Epithelial cell of proximal tubule (primary cell): ENCODE measurements at regions not wholly inside any gene's neighbourhood (a gene's known extent, or its start where the extent isn't known, plus 50 kb on each side); places are given as distances from the start of the nearest gene placed in this dataset.

ENCODE experiments used
- DNase-seq: peaks from one replicate; pipeline ENCODE4 v3.0.0-alpha.2; 2011; ENCODE audit warnings: low read depth
- H3K4me3 ChIP-seq: 2 replicates; pipeline ENCODE4 v1.5.1; 2011; ENCODE audit warnings: low read depth, mild to moderate bottlenecking, low read length
- TF ChIP-seq, protein P1 (sequence below): conservative IDR thresholded peaks from 2 replicates; pipeline ENCODE4 v1.5.1; 2012; ENCODE audit warnings: low read depth, mild to moderate bottlenecking, low read length

DNA sequence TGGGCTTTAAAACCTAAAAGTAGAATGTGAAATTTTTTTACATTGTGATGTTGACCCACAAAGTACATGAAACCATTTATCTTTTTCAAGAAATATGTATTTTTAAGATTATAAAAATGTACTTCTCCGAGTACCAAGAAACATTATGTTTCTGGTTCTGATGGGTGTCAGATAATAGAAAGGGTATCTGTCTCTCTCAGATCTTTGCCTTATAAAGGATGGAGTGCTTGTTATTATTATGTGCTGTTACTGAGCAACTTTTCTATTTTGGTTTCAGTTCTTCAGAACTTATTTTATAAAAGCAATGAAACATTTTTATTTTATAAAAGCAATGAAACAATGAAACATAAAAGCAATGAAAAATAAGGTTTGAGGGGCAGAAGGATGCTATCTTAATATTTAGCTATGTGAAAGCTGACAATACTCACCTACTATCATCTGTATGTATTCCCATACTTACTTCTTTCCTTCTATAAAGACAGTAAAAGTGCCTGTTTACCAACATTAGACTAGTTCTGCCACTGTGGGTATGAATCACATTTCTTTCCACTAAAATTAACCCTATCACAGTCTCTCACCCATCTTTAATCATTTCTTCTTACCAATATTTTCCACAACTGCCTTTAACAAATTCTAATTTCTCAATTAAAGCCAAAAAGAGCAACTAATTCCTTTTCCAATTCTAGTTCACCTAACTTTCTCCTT, 540.7 kb upstream of the KCNMB2 start:
- TF ChIP-seq, protein P1, sequence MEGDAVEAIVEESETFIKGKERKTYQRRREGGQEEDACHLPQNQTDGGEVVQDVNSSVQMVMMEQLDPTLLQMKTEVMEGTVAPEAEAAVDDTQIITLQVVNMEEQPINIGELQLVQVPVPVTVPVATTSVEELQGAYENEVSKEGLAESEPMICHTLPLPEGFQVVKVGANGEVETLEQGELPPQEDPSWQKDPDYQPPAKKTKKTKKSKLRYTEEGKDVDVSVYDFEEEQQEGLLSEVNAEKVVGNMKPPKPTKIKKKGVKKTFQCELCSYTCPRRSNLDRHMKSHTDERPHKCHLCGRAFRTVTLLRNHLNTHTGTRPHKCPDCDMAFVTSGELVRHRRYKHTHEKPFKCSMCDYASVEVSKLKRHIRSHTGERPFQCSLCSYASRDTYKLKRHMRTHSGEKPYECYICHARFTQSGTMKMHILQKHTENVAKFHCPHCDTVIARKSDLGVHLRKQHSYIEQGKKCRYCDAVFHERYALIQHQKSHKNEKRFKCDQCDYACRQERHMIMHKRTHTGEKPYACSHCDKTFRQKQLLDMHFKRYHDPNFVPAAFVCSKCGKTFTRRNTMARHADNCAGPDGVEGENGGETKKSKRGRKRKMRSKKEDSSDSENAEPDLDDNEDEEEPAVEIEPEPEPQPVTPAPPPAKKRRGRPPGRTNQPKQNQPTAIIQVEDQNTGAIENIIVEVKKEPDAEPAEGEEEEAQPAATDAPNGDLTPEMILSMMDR = no peak
- no peak for DNase-seq

DNA sequence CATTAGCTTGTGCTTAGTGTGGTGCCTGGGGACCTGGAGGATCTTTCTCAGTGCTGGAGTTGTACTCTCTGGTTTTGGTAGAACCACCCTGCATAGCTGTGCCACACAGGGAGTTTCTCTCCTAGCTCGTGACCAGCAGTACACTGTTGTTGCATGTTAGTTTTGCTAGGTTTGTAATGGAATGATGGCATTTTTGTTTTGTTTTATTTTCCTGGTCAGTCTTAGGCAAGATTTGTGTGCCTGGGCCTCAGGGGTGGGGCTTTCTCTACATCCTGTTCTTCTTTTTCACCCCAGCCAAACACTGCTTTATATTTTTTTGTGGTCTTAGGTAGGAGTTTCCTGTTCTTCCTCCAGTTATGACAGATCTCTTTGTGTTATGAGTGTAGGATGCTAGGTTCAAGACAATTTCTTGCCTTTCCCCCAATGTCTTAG, 534.5 kb upstream of the KCNMB2 start:
- no peak for DNase-seq

More for the DNA sequence above, 540.7 kb upstream of the KCNMB2 start:
- H3K4me3 ChIP-seq = no peak overlapping the region

DNA sequence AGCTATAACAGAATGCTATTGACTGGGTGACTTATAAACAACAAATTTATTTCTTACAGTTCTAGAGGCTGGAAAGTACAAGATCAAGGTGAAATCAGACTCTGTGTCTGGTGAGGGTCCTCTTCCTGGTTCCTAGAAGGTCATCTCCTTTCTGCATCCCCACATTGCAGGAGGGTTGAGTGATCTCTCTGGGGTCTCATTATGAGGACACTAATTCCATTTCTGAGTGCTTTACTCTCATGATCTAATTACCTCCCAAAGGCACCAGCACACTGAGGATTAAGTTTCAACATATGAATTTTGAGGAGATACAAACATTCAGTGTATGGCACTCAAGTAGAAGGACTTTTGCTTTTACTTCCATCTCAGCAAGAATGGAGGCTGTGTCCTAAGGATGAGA, 534.1 kb upstream of the KCNMB2 start:
- H3K4me3 ChIP-seq = no peak overlapping the region
- DNase-seq = no peak
- TF ChIP-seq, protein P1 = no peak

More for the DNA sequence above, 534.5 kb upstream of the KCNMB2 start:
- H3K4me3 ChIP-seq = no peak overlapping the region
- TF ChIP-seq, protein P1 = no peak

DNA sequence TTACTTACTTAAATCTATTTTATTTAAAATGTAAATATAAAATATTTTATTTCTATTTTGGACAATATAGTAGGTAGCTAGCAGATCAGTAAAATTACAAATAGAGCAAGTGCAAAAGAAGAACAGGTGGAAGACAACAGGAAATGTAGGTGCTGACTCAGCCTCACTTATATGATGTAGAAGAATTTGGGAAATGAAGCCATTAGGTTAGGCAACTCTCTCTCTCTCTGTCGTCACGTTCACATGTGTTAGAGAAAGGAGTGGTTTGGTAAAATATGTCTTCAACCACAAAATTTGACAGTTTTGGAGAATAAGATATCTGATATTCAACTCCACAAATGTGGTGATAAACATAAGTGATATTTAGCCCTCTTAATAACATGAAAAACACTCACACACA, 532.5 kb upstream of the KCNMB2 start:
- TF ChIP-seq, protein P1 = no peak
- H3K4me3 ChIP-seq = no peak overlapping the region
- no peak for DNase-seq

DNA sequence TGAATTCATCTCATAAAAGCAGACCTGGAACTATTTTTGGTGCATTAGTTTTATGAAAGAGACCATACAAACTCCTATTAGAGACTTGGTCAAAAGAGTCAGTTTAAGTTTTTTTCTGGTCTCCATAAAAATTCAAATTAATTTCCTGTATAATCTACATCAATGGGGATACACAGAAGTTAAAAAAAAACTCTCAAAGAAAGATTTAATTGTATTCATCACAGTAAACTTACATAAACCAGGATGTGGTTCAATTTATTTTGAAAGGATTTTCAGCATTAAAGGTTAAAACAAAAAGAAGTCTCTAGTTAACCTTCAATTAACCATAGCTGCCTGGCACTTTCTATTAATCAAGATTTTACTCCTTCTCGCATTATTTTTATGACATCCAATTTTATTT, 530.3 kb upstream of the KCNMB2 start:
- DNase-seq = no peak
- no peak overlapping the region for H3K4me3 ChIP-seq
- TF ChIP-seq, protein P1 = no peak

DNA sequence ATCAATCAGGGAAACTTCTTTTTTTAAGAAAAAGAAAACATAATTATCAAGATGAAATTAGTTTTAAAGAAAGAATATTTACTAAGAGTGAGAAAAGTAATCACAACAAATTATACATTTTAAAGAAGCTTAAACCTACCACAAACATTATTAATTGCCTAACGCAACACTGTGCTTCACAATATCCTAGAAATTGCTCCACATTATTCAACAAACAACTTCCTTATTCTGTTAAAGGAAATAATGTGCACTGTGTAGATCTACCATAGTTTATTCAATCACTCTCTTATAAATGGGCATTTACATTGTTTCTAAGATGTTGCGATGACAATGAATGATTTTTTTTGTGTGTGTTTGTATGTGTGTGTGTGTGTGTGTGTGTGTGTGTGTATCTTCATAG, 525.9 kb upstream of the KCNMB2 start:
- no peak overlapping the region for H3K4me3 ChIP-seq
- TF ChIP-seq, protein P1 = no peak
- DNase-seq = no peak

DNA sequence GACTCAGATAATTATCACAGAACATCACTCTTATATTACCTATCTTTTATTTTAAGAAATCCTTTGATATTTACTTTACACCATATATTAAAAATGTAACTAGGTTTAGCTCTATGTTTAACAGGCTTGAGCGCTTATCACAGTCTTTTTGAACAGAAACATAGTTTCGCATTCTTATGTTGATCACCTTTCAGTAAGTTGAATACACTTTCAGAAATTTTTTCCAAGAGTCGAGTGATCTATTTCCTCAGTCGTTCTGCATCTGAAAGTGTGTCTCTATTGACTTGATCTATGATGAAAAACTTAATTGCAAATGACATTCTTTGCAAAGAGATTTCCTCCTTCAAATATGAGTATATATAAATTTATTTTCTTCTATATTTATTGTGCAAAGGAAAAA, 516.6 kb upstream of the KCNMB2 start:
- no peak for DNase-seq
- TF ChIP-seq, protein P1 = no peak
- no peak overlapping the region for H3K4me3 ChIP-seq
